ENCODE measurements at regions not wholly inside any gene's neighbourhood (a gene's known extent, or its start where the extent isn't known, plus 50 kb on each side); places are given as distances from the start of the nearest gene placed in this dataset.

GRCh38 chr2:235413064-235413463 is 80.8 kb upstream of the AGAP1 start:
- TF ChIP-seq, protein P1, sequence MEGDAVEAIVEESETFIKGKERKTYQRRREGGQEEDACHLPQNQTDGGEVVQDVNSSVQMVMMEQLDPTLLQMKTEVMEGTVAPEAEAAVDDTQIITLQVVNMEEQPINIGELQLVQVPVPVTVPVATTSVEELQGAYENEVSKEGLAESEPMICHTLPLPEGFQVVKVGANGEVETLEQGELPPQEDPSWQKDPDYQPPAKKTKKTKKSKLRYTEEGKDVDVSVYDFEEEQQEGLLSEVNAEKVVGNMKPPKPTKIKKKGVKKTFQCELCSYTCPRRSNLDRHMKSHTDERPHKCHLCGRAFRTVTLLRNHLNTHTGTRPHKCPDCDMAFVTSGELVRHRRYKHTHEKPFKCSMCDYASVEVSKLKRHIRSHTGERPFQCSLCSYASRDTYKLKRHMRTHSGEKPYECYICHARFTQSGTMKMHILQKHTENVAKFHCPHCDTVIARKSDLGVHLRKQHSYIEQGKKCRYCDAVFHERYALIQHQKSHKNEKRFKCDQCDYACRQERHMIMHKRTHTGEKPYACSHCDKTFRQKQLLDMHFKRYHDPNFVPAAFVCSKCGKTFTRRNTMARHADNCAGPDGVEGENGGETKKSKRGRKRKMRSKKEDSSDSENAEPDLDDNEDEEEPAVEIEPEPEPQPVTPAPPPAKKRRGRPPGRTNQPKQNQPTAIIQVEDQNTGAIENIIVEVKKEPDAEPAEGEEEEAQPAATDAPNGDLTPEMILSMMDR (conservative IDR thresholded peaks at IDR 0.05): no peak
- TF ChIP-seq ZFX (IDR thresholded peaks at IDR 0.05): no peak
